A673 (cell line): ENCODE measurements at regions not wholly inside any gene's neighbourhood (a gene's known extent, or its start where the extent isn't known, plus 50 kb on each side); places are given as distances from the start of the nearest gene placed in this dataset.

Experiments used
- CTCF ChIP-seq: fragments of 300-800, 200-600 bp; sonication (generic); conservative IDR thresholded peaks from 2 replicates; pipeline ENCODE4 v1.5.1; 2017; ENCODE audit warnings: low read depth, mild to moderate bottlenecking, antibody characterized with exemption, low read length, moderate library complexity, mixed read lengths
- EZH2 ChIP-seq: fragments of 200-600 bp; sonication (generic); IDR thresholded peaks from 2 replicates; pipeline ENCODE4 v1.6.1; 2017; ENCODE audit warnings: borderline replicate concordance, low read depth, mild to moderate bottlenecking, mixed read lengths, antibody characterized with exemption, low read length; ENCODE audit not compliant: poor library complexity, severe bottlenecking

GRCh38 chr11:116073854-116074837 lies 569.9 kb upstream of the CADM1 start:
- TF ChIP-seq CTCF (no peak), EZH2 (no peak)
